ENCODE measurements at regions not wholly inside any gene's neighbourhood (a gene's known extent, or its start where the extent isn't known, plus 50 kb on each side); places are given as distances from the start of the nearest gene placed in this dataset.
A peak's percentile ranks its signal among the peaks of the same experiment; 100 is the strongest.
"Not testable (repeated sequence)": the region's sequence is repeated elsewhere in the genome, so short reads cannot be mapped to it uniquely, and the experiment has no call there.

DNA sequence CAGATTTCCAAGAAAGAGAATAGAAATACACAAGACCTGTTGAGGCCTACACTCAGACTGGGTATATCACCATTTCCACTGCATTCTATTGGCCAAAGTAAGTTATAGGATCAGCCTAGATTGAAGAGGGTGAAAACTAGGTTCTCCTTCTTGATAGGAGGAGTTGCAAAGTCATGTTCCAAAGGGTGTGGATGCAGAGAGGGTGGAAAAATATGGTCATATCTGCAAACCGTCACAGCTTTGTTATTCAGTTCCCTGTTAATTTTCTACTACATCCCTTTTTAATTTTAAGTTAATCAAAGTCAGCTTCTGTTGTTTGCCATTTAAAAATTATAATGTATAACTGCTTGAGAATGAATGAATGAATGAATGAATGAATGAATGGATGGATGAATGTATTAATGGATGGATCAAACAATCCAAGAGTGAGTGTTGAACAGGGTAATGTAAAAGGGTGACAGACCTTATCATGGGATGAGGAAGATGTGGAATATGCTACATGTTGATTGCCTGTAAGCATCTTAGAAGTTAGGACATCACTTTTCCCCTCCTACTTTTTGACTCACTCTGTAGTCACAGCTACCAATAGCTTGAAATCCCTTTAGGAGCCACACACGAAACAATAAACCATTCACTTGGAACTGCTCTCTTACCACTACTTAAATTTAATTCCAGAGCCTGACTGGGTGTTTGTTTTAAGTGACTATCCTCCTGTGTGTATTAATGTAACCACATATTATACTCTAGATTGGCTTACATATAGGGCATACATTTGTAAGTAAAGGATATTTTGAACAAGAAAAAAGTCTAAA lies 121.5 kb downstream of the CCDC34 start:
- DNase-seq, result no peak

DNA sequence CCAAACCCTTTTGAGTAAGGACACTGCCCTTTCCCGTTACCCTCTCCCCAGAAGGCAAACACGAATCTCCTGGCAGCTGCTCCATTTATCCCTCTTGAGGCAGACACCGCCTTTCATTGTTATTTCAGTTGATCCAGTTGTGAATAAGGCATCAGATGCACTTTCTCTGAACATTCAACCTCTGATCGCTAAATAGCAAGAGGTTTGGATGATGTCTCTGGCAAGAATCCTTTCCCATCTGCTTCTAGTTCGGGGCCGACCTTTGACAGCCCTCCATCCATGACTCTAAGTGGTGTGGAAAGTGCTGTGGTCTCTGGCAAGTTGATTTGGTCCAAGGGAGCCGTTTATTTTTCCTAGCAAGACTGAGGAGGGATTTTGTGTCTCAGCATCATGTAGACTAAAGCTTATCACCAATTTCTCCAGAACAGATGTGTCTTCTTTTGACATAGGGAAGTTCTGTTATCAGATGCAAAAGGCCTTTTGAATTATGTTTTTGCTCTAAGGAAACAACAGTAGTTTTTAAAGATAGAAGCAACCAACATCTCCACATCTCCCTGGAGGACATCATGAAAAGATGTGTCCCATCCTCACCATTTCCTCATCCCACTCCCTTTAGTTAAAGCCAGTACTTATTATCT lies 123.6 kb downstream of the CCDC34 start:
- peak; percentile 36 for DNase-seq

DNA sequence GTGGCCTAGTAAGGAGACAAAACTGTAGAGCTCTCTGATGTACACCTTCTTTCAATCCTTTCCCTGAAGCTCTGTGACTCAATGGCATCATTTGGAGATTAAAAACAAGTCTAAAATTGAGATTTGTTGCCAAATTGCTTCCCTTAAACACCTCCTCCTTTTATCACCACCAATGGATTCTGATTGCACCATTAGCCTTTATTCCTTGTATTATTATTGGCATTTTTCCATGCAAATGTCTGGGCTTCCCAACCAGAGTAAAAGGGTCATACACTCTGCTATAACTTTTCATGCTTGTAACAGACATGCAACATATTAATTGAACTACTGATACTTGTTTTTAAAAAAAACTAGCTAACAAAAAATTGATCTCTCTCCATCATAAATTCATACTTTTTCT lies 124.2 kb downstream of the CCDC34 start:
- no peak for DNase-seq

DNA sequence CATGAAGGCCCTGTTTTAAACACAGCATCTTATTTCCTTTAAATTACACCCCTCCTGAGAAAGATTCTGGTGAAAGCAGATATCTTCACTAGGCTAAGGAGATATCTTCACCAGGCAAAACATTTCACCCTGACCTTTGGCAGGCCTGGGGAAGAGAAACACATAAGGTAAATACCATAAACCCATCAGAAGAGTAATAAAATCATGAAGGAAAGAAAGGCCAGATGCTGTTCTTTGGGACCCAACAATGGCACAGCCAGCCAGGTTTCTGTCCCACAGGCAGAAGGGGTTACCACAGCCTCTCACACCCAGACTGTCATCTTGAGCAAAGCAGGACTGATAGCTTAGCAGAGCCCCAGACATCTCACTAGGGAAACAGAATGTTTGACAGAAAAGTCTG lies 125.4 kb downstream of the CCDC34 start:
- no peak for DNase-seq

DNA sequence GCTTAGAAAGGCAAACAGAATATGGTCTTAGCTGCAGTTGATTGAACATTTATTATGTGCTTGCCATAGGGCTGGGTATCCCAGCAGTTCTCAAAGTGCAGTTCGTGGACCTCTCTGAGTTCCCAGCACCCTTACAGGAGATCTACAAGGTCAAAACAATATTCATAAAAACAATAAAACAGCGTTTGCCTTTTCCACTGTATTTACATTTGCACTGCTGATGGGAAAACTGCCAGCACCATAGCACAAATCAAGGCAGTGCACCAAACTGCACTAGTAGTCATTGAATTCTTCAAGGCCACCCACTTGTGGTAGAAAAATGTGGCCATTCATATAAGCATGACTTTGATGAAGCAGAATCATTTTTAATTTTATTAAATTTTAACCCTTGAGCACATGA lies 128.1 kb downstream of the CCDC34 start:
- no peak for DNase-seq

DNA sequence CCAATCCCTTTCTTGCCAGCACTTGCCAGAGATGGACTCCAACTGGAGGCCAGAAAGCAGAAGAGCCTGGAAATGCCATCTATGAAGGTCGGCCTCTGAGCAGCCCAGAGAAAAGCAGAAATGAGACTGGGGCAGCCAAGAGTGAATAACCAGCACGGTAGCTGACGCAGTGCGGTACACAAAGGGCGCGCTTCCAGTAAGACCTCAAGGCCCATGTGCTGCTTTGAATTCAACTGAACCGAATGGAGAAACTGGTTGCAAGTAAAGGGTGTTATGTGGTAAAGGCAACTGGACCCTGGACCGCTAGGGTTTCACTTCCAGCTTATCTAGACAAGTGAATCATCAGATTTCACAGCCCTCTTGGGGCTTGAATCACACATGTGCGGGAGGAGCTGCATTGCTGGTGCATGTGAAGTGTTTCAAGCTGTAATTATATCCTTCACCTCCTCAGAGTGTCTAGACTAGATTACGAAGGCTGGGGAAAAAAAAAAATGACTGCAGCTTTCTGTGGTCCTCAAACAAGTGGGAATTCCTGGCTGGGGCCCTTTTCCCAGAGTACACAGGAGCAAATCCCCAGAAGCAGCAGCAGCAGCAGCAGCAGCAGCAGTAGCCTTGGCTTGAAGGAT lies 128.9 kb downstream of the CCDC34 start:
- DNase-seq, result peak; percentile 81

DNA sequence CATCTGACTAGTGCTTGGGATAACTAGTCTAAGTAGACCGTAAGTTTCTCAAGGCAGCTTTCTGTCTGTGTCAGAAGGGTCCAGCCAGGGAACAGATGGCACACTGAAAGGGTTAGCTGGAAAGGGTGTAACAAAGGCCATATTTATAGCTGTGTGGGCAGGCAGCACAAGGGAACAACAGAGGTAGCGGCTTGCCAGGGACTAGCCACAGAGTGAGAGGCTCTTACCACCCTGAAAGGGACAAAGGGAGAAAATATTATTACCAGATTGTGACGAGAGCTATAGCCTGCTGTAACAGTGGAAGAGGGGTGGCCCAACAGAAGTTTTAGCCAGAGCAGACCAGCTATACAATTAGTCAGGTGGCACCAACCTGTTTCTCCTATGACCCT lies 129.4 kb downstream of the CCDC34 start:
- DNase-seq, result no peak

DNA sequence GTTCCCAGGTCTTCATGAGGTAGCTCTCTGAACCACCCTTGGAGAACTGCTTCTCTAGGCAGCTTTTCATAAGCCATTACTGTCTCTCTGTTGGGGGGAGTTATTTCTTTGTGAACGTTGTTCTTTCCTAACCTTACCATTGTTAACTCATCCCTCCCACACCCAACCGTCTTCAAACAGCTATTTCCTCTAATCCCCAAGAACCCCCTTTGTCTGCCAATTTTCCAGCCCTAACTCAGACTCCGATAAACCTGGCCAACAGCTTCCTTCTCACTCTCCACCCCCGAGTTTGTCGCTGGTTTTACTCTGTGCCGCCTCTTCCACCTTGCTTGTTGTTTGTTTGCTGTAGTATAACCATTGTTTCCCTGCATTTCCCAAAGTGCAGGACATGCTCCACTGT lies 131.5 kb downstream of the CCDC34 start:
- no peak for DNase-seq

DNA sequence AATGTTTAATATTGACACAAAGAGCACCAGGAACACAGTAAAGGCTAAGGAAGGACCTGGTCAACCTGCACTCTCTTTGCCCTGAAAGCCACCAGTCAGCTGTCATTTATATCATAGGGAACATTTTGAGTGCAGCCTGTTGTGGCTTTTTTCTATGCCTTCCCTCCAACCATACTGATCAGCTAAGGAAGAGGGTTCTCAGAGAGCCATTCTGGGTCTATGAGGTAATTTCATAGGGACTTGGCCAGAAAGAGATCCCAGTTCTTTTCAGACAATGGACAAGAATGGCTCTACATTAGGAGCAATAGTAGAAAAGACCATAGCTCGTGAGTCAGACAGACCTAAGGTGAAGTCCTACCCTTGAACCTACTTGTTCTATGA lies 132.8 kb downstream of the CCDC34 start:
- DNase-seq, result no peak

DNA sequence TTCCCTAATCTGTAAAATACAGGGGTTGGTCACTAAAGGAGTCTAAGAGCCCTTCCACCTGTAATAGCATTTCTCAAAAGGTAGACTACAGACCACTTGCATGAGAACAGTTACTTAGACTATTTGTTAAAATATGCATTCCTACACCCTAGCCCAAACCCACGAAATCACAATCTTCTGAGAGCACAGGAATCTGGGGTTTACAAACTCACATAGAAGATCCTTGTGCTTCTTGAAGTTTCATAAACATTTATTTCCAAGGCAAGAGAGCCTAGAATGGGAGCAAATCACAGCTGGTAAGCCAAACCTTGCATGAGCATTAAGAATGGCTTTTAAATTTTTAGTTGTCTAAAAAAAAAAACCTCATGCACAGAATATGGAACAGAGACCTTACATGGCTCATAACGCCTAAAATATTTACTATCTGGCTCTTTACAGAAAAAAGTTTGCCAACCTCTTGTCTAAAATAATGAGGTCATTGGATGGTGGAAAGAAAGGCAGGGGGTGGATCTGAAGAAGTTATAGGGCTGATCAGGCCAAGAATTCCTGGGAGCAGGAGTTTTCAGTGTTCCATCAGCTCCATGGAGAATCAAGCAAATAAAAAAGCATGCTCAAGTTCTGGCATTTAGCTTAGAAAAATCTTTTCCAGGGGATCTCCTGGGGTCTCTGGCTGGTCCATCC lies 133.4 kb downstream of the CCDC34 start:
- no peak for DNase-seq

DNA sequence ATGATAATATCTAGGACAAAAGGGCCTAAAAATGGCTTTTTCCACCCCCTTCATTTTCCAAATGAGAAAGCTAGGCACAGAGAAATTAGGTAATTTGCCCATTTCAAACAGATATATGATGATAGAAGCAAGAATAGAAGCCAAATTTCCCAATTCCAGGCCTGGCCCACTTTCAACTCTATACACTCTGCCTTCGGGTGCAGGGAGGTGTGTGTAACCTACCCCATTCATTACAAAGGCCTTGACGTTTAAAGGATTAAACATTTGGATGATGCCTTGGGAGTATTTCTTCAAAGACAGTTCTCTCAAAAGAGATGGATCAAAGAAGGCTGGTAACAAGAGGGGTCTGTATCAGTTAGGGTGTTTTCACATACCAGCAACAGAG lies 134.1 kb downstream of the CCDC34 start:
- no peak for DNase-seq

DNA sequence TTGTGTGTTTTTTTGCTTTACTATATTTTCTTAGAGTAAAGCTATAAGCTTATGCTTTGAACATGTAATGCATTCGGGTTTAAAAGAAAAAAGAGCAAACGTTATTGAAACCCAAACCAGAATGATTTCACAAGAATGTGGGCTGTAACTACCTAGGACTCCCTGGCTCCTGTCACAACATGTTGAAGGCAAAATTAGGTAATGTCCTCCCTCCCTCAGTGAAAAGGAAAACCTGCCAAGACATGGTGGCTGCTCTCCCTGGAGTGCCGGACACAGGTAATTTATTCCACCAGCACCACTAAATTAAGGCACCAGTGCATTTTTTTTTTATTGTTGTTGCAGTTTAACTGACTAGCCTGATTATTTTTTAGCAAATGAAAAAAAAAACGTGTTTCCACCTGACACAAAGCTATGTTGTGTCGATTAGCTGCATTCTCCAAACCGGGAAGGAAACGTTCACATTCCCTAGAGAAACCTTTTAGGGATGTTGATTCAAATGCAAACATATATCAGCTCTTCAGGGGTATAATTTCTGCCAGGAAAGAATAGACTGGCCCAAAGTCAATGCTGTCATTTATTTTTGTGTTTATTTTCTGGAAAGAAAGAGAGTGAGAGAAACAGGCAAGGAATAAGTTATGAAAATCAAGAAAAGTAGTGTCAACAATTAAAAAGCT lies 134.6 kb downstream of the CCDC34 start:
- DNase-seq, result no peak

DNA sequence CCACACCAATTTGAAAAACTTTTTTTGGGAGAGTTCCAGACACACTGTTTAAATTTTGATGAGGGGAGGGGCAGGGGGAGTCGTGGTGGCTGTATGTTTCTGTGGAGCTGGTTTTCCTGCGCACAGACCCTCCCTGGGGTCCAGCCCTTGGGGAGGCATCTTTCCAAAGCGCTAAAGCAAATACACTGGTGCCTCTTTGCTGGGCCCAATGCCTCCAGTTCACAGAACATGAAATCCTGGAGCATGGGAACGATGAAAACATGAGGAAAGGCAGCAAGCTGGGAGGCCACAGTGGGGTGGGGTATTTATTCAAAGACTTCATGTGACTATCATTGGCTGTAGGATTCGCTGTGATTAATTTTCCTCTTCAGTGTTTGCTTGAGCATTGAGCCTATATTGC lies 135.3 kb downstream of the CCDC34 start:
- DNase-seq, result no peak

DNA sequence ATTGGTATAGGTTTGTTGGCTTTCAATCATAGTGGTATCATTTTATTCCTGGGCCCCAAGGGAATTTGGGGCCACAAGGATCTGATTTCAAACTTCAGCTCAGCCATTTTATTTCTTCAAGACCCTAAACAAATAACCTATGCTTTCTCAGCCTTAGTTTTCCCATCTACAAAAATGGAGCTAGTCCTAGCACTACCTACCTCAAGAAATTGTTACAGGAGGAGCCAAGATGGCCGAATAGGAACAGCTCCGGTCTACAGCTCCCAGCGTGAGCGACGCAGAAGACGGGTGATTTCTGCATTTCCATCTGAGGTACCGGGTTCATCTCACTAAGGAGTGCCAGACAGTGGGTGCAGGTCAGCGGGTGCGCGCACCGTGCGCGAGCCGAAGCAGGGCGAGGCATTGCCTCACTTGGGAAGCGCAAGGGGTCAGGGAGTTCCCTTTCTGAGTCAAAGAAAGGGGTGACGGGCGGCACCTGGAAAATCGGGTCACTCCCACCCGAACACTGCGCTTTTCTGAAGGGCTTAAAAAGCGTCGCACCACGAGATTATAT lies 143.5 kb downstream of the CCDC34 start:
- not testable (repeated sequence) for DNase-seq

DNA sequence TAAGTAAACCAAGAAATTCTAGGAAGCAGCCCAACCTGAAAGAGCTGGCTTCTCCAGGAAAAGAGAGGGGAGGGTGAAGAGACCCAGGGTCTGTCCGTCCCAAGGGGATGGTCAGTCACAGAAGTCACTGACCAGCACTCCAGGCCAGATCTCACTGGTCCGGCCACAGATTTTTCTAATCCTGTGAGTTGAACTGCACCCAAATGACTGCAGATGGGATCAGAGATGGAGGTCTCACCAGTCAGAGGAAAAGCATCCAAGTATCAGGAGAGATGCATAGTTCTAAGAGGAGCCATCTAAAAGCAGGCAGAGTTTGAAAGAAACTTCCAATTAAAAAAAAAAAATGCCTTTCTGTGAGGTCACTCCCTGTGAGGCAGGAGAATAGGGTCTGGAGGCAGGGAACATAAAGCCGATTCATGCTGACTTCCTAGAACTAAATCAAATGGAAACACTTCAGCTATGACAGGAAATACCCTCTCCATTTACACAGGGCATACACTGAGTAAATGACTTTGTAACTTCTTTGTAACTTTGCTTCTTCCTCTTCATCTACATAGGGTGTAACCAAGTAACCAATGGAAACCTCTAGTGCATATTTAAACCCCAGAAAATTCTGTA lies 144.5 kb downstream of the CCDC34 start:
- no peak for DNase-seq

DNA sequence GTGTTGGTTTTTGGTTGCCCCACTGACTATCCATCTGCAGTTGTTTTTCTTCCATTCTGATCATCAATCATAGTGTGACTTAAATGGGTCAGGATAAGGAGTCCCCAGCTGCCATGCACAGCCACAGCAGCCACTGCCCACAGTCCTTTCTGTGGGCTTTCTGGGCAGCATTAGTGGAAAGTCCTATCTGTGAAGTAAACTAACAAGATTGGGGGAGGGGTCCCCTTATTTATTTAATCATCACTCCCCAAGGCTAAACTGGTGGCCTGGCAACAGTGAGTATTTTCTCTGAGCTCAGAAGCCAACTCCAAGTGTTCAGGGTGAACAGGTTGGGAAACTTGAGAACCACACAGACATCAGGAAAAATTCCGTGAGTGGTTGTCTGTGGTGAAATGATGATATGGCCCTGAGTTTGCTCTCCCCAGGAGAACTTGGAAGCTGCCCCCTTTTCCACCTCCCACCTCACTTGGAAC lies 145.0 kb downstream of the CCDC34 start:
- no peak for DNase-seq

DNA sequence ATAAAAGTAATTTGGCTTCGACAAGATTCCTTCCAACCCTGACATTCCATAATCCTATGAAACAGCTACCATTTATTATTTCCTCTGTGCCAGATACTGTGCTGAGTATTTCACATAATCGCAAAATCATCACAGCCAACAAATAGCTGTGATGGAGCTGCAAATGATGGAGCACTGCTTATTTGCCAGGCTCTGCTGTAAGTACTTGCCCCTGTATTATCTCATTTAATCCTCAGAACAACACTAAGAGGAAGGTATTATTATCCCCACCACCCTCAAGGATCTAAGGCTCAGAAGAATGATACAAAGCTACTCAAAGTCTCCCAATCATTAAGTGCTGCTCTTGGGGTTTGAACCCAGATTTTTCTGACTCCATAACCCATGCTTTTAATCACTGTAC lies 145.5 kb downstream of the CCDC34 start:
- DNase-seq, result no peak

DNA sequence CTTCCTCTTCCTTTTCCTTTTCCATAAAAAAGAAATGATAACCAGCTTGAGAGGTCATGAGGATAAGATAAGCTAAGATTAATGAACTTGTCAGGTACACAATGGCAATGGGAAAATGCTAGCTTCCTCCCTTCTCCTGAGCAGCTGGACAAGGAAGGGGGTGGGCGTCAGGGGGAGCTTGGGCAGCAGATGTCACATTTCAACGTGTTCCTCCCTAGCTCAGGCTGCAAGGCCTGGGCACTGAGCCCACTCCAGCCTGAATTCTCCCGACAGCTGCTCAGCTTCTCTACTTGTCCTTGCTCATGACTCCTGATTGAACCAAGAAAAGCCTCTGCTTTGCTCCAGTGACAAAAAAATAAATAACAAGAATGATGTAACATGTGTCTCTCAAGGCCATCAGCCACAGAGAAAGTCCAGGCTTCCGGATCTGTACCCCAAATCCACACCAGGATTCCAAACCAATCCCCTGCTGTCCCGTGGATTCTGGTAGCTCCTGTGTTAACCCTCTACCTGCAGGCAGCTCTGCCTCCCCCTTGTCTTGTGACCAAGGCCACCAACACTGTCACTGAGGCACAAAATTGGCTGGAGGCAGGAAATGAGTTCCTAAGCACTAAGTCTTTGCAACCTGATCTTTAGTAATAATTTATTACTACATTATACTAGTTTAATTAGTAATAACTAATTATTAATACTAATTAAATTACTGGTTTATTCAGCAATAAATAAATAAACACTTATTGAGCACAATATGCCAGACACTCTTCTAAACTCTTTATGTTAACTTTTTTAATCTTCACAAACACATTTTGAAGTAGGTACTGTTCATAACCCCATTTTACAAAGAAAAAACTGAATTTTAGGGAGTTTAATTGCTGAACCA lies 146.5 kb downstream of the CCDC34 start:
- no peak for DNase-seq

DNA sequence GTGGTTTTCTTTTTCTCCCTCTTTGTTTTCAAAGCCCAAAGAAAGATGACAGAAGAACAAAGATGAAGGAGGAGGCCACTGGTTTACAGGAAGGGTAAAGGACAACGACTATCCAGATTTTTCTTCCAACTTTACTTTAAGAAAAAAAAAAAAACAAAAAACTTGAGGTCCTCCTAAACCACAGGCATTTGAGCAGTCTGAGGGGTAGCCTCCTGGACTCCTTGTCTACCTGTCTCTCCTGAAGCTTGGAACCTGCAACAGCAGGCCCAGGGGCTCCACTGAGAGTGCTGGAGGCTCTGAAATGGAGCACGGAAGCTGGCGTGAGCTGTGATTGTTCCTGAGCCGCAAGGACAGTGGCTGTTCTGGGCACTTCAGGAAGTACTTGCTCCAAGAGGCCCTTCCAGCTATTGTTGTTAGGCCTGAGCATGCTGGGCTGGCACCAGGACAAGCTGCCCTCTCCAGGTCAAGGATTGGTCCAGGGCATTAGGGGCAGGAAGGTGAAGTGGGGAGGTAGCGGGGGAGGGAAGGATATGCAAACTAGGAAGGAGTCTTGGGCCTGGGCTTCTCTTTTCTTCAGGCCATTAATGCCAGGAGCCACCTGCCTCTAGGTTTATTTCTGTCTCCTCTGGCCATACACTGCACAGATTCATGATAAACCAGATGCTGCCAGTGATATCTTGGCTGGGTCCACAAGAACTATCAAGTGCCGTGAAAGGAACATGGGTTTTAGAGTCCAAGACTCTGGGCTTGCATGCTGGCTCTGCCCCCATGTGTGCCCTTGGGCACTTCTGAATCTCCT lies 147.3 kb downstream of the CCDC34 start:
- DNase-seq, result no peak

DNA sequence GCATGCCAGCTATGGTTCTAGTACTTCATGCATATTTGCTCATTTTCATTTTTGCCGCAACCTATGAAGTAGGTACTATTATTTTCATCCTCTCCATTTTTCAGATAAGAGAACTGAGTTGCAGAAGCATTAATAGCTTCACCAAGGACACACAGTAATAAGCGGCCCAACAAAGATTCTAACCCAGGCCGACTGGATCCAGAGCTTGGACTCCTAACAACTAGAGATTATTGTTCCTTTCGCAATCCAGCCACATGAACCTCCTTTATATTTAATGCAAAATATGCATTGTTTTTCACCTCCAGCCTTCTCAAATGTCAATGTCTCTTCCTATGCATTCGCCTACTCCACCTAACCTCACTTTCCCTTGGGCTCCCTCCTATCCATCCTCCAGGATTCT lies 148.3 kb downstream of the CCDC34 start:
- no peak for DNase-seq

All from NCI-H187 treated with DMSO at 0.1 percent for 48 hours (cell line).